HG03460 (cell line): ENCODE measurements at regions not wholly inside any gene's neighbourhood (a gene's known extent, or its start where the extent isn't known, plus 50 kb on each side); places are given as distances from the start of the nearest gene placed in this dataset.
"Not testable (repeated sequence)": the region's sequence is repeated elsewhere in the genome, so short reads cannot be mapped to it uniquely, and the experiment has no call there.

ENCODE experiments used
- ATAC-seq: cut with Tn5 transposase; IDR thresholded peaks from one replicate; pipeline ENCODE4 v1.9.1; 2021; ENCODE audit not compliant: unreplicated experiment

GRCh38 chr3:187849016-187849654 is 103.9 kb upstream of the BCL6 start:
- ATAC-seq = no peak

DNA sequence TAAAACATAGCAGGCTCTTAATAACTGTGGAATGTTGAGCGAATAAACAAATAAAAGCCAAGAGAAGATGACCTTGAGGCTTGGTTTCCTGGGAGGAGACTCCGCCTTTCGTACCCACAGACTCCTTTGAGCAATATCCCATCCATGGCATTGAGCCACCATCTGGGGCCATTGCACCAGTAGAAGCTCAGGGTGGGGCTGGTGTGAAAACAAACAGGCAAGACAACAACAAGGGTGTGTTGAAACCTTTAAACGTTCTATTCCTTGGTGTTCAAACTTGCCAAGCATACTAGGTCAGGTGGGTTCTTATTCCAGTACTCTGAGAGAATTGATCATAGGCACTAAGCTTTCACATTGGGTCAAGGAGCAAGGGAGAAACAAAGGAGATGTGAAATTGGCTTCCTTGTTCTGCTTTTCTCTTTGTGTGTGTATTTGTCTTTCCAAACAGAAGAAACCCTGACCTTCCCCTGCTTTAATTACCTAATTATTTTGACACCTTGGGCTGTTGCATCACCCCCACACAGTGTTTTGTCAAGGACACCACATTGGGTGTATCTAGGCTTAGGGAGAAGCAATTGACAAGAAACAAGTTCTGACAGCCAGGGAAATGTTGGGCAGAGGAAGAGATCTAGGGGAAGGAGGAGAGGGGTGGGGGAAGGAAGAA is 105.1 kb upstream of the BCL6 start:
- ATAC-seq = no peak

DNA sequence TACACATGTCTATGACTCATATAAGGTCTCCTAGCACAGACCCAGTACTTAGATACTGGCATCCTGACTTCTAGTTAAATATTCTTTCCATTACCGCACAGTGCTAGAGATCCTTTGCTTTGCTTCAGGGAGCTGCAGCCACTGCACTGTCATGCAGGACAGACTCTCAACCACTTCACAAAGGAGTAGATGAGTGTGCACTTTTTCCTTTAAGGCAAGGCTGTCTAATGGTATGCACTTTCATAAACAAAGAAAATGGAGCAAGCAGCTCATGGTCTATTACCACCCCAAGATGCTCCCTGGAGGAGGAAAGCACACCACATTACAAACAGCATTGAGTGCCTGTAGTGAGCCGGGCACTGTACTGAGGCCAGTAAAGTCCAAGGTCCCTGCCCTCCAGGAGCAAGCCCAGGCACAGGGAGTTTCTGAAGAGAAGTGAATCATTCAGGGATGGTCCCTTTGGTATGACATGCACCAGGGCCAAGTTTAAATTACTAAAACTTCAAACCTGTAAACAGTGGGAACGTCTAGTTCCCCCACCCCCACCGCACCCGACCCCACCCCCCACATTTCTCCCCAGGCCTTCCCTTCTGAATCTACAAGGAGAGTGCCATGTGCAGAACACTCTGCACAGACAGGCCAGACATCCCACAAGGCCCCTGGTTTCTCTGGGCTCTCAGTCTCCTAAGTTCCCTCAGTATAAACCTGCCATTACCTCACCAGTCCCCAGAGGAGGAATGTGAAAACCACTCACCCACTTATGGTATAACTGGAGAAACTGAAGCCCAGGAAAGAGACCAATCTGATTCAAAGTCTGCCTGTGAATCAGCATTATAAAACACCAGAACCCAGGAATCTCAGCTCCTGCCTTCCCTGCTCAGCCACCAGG is 107.8 kb upstream of the BCL6 start:
- ATAC-seq = no peak

DNA sequence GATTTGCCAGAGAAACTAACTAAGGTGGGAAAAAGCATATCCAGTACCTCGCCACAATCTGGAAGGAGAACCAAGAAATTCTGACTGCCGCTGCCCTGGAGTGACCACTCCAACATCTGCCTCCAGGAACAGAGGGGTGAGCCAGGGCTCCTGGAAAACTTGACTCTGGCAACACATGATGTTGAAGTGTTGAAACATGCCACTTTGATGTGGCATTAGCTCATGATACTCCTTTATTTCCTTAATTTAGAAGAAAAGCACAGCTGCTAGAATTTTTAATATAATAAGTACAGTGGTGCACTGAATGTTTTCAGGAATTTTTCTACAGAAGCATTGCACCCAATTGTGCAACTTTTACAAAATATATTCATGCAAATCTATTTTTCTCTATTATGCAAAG is 109.9 kb upstream of the BCL6 start:
- ATAC-seq = no peak

DNA sequence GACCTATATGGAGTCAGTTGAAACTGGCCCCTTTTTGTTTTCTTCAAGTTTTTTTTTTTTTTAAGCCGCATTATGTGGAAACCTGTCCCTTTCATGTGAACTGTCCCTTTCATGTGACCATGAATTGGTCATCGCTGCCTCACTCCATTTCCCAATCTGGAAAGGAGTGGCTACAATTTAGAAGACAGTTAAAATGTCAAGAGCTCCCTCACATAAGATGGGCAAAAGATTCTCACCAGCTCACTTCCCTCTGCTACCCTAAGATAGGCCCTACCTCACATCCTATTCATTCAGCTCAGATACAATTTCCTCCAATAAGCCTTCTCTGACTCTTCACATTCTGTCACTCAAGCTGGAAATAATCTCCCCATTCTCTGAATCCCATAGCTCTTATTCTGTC is 111.3 kb upstream of the BCL6 start:
- ATAC-seq = no peak

DNA sequence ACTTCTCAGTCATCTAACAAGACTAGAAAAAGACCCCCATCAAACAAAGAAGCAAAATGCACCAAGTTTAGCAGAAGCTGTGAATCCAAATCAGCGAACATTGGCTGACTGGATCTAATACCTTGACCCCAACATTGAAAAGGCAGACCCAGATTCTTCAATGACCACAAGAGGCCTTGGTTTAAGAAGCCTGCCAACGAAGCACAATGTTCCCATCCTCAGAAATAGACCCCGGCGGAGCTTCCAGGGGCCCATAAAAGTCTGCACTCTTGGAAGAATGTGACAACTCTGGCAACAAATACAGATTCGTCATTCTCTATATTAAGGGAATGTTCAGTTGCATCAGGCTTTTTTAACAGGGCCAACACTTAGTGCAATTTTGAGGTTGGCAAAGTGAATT is 112.8 kb upstream of the BCL6 start:
- ATAC-seq = no peak

- ATAC-seq = no peak
Observed at GRCh38 chr3:187858711-187859110, 113.4 kb upstream of the BCL6 start.

- not testable (repeated sequence) for ATAC-seq
Observed at GRCh38 chr3:187862701-187863277, 117.5 kb upstream of the BCL6 start.

DNA sequence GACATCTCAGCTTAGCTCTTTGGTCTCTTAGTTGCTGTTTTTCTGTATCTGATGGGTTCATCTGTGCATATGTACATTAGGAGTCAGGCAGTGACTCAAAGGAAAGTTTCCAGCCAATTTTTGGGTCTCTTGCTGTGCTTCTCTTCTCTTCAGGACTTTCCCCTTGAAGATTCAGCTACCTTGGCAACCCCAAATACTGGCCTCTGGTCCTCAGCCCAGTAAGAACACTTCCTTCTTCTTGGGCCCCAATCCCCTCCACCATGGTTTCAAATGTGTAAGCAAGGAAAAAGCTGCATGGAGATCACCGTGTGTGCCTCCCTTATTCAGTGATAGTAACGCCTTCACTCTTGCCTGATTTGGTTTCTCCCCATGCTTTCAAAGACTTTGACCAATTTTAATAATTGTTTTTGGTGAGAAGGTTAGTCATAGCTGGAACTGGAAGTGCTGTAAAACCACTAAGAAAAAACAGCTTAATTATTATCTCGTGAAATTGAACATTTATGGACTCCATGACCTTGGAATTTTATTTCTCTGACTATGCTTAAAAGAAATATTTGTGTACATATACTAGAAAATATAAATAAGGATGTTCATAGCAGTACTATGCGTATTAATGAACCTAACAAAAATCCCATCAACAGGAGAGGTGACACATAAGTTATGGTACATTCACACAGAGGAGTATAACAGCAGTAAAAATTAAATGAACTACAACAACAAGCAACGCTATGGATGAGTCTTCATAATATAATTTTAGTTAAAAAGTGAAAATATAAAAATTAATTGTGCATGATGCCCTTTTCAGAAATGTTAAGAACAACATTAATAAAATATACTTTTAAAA is 125.3 kb upstream of the BCL6 start:
- no peak for ATAC-seq

DNA sequence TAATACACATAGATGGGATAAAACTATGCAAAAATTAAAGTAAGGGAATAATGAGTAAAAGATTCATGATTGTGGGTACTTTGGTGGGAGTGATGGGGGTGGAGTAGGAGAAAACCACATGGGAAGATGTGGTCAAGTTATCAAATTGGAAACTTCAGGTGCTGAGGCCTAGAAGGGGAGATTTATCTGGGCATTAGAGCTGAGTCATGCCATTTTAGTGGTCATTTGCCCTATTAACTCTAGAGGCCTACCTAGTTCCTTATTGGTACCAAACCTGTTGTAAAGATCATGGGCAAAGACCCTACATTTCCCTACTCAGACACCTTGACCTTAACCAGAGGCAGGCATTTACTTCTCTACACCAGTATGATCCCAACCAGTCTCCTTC is 125.9 kb upstream of the BCL6 start:
- no peak for ATAC-seq

GRCh38 chr3:187871848-187872247 is 126.6 kb upstream of the BCL6 start:
- no peak for ATAC-seq

DNA sequence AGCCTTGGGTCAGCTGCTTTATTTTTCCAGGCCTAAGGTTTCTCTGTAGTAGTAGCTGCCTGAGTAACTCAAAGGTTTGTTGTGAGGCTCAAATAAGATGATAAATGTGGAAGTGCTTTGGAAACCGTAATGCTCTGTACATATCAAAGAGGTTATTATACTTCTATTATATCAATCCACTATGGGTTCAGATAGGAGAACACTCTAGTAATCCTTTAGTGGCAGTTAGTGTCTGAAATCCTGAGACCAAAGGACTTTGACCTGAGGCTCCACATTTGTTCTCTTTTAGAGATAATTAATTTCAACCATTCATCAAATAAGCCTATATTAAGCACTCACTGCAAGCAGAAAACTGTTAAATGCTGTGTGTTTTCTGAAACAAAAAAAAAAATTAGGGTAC is 128.6 kb upstream of the BCL6 start:
- ATAC-seq = no peak

DNA sequence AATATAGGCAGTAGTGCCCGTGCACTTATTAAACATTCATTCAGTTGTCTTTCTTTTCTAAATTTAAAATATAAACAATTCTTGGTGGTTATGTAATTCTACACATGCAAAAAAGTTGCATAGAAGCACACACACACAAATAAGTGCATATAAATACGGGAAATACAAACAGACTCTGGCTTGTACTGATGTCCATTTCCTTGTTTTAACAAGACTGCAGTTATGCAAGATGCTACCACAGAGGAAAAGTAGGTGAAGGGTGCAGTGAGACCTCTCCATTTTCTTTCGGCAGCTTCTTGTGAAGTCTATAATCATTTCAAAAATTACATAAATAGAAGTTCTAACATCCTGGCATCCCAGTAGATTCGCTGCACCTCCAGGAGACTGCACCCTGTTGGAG is 130.6 kb upstream of the BCL6 start:
- ATAC-seq = no peak

GRCh38 chr3:187878772-187879518 is 133.7 kb upstream of the BCL6 start:
- no peak for ATAC-seq

- no peak for ATAC-seq
Observed at GRCh38 chr3:187880441-187880840, 135.2 kb upstream of the BCL6 start.

- no peak for ATAC-seq
Observed at GRCh38 chr3:187880851-187881250, 135.6 kb upstream of the BCL6 start.

GRCh38 chr3:187888701-187889100 is 143.4 kb upstream of the BCL6 start:
- no peak for ATAC-seq

GRCh38 chr3:187889106-187889505 is 143.8 kb upstream of the BCL6 start:
- no peak for ATAC-seq

DNA sequence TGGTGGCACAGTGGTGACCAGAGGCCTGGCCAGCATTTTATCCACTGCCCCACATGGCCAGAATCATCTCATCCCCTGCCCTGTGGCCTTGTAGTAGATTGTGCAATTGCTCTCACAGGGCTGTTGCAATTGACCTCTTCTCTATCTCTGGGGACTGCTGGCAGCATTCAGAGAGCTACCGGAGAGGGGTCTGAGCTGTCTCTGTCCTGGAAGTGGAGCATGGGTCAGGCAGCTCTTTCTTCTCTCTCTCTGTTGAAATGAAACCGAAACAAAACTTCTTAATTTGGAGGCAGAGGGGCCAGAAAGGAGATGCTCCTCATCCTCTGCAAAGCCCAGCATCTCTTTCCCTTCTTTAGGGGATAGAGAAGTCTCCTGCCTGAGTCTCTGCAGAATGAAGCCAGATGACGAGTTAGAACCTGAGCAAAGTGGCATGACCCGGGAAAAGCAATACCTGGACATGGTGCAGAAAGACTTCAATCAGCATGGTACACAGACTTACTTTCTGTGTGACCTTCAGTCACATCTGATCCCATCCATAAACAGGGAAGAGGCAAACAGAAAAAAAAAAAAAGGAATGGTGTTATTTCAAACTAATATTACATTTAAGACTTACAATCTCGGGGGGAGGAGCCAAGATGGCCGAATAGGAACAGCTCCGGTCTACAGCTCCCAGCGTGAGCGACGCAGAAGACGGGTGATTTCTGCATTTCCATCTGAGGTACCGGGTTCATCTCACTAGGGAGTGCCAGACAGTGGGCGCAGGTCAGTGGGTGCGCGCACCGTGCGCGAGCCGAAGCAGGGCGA is 144.5 kb upstream of the BCL6 start:
- no peak for ATAC-seq
